Lung (tissue), 11 donors: ENCODE measurements at regions not wholly inside any gene's neighbourhood (a gene's known extent, or its start where the extent isn't known, plus 50 kb on each side); places are given as distances from the start of the nearest gene placed in this dataset.

Source experiments
- ATAC-seq: fragments of 200-7000 bp; cut with Tn5 transposase; one replicate; pipeline ENCODE4 v1.9.1; 2020; ENCODE audit warnings: moderate number of reproducible peaks; ENCODE audit not compliant: insufficient read depth, low FRiP score
- DNase-seq, 3 donors: peaks; one replicate each; pipeline ENCODE4 v3.0.0-alpha.2; 2013 to 2017
- H3K27ac ChIP-seq, 2 donors: one replicate each; pipeline ENCODE4 v1.5.1; 2013; ENCODE audit warnings: mild to moderate bottlenecking in 2 of 2, moderate library complexity in 2 of 2, control low read depth in 1 of 2, inconsistent platforms in 1 of 2, low read depth in 1 of 2, low read length in 1 of 2
- H3K27me3 ChIP-seq, 3 donors: one replicate each; pipeline ENCODE4 v1.5.1; 2013; ENCODE audit warnings: low read length in 2 of 3; ENCODE audit not compliant: control insufficient read depth in 3 of 3, insufficient read depth in 3 of 3
- H3K36me3 ChIP-seq, 4 donors: one replicate each; pipeline ENCODE4 v1.5.1; 2013; ENCODE audit warnings: low read length in 4 of 4, mild to moderate bottlenecking in 1 of 4, moderate library complexity in 1 of 4; ENCODE audit not compliant: control insufficient read depth in 4 of 4, insufficient read depth in 4 of 4
- H3K4me1 ChIP-seq, 5 donors: one replicate each; pipeline ENCODE4 v1.5.1; 2013; ENCODE audit warnings: low read length in 5 of 5, mild to moderate bottlenecking in 2 of 5, moderate library complexity in 1 of 5; ENCODE audit not compliant: control insufficient read depth in 5 of 5, insufficient read depth in 5 of 5
- H3K4me3 ChIP-seq: one replicate; pipeline ENCODE4 v1.5.1; 2013; ENCODE audit warnings: mild to moderate bottlenecking, control low read depth, moderate library complexity
- H3K9ac ChIP-seq, 2 donors: one replicate each; pipeline ENCODE4 v1.5.1; 2013; ENCODE audit warnings: low read length in 2 of 2, control low read depth in 1 of 2; ENCODE audit not compliant: insufficient read depth in 1 of 2
- H3K9me3 ChIP-seq, 4 donors: one replicate each; pipeline ENCODE4 v1.5.1; 2013; ENCODE audit warnings: low read length in 3 of 4, mild to moderate bottlenecking in 1 of 4, moderate library complexity in 1 of 4; ENCODE audit not compliant: control insufficient read depth in 4 of 4, insufficient read depth in 3 of 4
- WGBS, 2 donors: extraction: QIAGEN DNeasy Blood & Tissue Kit; methylation state at CpG; one replicate each; pipeline ENCODE4 v1.1.7; 2013; 5-methylcytosine and 5-hydroxymethylcytosine counted together
- TF ChIP-seq, protein P1 (sequence below): IDR thresholded peaks from 2 replicates; pipeline ENCODE4 v1.5.1; 2012; ENCODE audit warnings: mild to moderate bottlenecking; ENCODE audit errors: control extremely low read depth, extremely low read depth
- donor health status: control.
- donor health status: control.
- donor health status: Bipolar disorder and iron deficiency.
- donor health status: healthy.
- donor health status: DM: yes; HTN: yes; CAD: no.

DNA sequence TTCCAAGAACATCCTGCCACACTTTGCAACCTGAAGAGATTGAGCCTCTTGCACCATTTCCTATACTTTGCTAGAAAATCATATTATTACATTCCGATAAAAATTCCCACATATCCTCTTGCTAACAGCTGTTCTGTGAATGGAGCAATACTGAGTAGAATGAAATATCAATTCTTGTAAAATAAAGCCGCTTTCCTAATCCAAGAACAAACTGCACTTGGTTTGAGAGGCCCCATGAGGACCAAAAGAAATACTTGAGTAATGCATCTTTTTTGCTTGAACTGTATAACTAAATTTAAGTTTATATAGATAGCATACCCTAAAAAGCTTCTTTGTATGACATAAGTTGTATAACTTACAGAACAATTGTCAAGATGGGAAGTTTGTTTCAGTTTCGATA is 632.4 kb upstream of the SLC8A1 start:
- Histone ChIP-seq H3K27me3 (no peaks in the 10 kb centered on the region), H3K9me3 (peaks cover 0 to 2% (median 0%) of the 10 kb centered on the region in 4 donors), H3K4me1 (no peaks in the 10 kb centered on the region), H3K36me3 (no peaks in the 10 kb centered on the region), H3K4me3 (no peak overlapping the region), H3K27ac (no peak overlapping the region), H3K9ac (no peak overlapping the region)
- WGBS, 2 donors, result 76 to 90% methylated on average over 3 of the region's 3 CpGs
- ATAC-seq (no peak), DNase-seq (no peak)
- TF ChIP-seq, protein P1, sequence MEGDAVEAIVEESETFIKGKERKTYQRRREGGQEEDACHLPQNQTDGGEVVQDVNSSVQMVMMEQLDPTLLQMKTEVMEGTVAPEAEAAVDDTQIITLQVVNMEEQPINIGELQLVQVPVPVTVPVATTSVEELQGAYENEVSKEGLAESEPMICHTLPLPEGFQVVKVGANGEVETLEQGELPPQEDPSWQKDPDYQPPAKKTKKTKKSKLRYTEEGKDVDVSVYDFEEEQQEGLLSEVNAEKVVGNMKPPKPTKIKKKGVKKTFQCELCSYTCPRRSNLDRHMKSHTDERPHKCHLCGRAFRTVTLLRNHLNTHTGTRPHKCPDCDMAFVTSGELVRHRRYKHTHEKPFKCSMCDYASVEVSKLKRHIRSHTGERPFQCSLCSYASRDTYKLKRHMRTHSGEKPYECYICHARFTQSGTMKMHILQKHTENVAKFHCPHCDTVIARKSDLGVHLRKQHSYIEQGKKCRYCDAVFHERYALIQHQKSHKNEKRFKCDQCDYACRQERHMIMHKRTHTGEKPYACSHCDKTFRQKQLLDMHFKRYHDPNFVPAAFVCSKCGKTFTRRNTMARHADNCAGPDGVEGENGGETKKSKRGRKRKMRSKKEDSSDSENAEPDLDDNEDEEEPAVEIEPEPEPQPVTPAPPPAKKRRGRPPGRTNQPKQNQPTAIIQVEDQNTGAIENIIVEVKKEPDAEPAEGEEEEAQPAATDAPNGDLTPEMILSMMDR, result no peak

- Histone ChIP-seq H3K36me3 (no peaks in the 10 kb centered on the region), H3K4me1 (no peaks in the 10 kb centered on the region), H3K27me3 (no peaks in the 10 kb centered on the region), H3K9ac (no peak overlapping the region), H3K27ac (no peak overlapping the region), H3K9me3 (no peaks in the 10 kb centered on the region), H3K4me3 (no peak overlapping the region)
- TF ChIP-seq, protein P1, result no peak
- no peak for DNase-seq
- ATAC-seq, result no peak
Measured at GRCh38 chr2:41087946-41088345, 636.1 kb upstream of the SLC8A1 start.

DNA sequence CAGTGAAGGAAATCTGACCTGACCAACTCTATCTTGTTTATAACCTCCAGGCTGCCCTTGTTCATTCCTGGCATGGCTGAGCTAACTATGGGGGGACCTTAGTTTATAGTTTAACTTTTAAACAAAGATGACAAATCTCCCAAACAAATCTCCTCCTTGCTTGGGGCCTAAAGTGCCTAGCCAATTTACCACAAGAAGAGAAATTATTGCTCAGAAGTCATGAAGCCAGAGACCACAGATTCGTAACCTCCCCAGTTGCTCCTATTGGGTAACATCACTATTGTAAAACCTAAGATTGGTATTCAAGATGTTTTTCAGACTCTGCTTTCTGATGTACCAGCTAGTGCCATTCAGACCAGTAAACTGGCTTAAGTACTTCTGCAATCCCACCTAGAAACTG is 649.4 kb upstream of the SLC8A1 start:
- Histone ChIP-seq H3K9ac (no peak overlapping the region), H3K4me3 (no peak overlapping the region), H3K36me3 (no peaks in the 10 kb centered on the region), H3K9me3 (no peaks in the 10 kb centered on the region), H3K27me3 (no peaks in the 10 kb centered on the region), H3K27ac (no peak overlapping the region), H3K4me1 (no peaks in the 10 kb centered on the region)
- WGBS, 2 donors, result 46 to 93% methylated on average over 1 of the region's 1 CpG
- TF ChIP-seq, protein P1, result no peak
- ATAC-seq (no peak), DNase-seq (no peak)

DNA sequence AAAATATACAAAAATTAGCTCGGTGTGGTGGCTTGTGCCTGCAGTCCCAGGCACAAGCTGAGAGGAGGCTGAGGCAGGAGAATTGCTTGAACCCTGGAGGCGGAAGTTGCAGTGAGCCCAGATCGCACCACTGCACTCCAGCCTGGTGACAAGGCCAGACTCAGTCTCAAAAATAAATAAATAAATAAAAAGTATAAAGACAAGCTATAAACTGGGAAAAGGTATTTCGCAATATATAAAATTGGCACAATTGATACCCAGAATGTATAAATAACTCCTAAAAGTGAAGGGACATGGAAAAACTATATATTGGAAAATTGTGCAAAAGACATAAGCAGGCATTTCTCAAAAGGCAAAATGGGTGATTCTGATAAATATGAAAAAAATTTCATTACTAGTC is 657.9 kb upstream of the SLC8A1 start:
- H3K36me3 ChIP-seq, result no peaks in the 10 kb centered on the region
- no peaks in the 10 kb centered on the region for H3K4me1 ChIP-seq
- ATAC-seq, result no peak
- no peak overlapping the region for H3K27ac ChIP-seq
- H3K27me3 ChIP-seq, result no peaks in the 10 kb centered on the region
- H3K9me3 ChIP-seq, result no peaks in the 10 kb centered on the region
- WGBS, 2 donors, result 90 to 97% methylated on average over 4 of the region's 4 CpGs
- no peak for DNase-seq
- TF ChIP-seq, protein P1, result no peak
- no peak overlapping the region for H3K9ac ChIP-seq
- H3K4me3 ChIP-seq, result no peak overlapping the region
